ENCODE measurements at regions not wholly inside any gene's neighbourhood (a gene's known extent, or its start where the extent isn't known, plus 50 kb on each side); places are given as distances from the start of the nearest gene placed in this dataset.

DNA sequence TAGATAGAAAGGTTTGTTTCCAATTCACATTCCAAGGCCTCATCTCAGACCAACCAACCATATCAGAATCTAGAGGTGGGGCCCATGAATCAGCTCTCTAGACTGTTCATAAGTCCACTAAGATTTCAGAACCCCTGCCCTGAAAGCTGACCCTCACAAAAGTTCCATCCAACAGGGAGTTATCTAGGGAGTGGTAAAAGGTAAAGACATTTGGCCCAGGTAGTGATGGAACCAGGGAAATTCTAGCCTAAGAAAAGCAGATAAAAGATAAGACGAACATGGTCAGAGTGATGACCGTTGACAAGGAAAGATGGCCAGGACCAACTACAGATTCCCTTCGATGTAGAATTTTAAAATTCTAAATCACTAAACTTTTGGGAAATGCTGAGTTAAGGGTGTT, 198.0 kb upstream of the NEBL start:
- Histone ChIP-seq H3K79me2 (ENCODE audit: insufficient read depth, low read length) (no peaks in the 10 kb centered on the region), H2AFZ (ENCODE audit: low read length) (no peak overlapping the region), H3K4me3 (ENCODE audit: insufficient read depth, low read length) (no peak overlapping the region), H3K4me2 (ENCODE audit: insufficient read depth, low read length) (no peak overlapping the region), H3K27ac (ENCODE audit: low read depth, low read length) (no peak overlapping the region), H3K36me3 (ENCODE audit: insufficient read depth, low read length) (no peaks in the 10 kb centered on the region), H3K9me3 (ENCODE audit: low read depth, low read length) (no peaks in the 10 kb centered on the region), H3K4me1 (ENCODE audit: insufficient read depth, low read length) (no peaks in the 10 kb centered on the region), H3K27me3 (ENCODE audit: insufficient read depth, low read length) (no peaks in the 10 kb centered on the region), H4K20me1 (ENCODE audit: insufficient read depth, low read length) (no peaks in the 10 kb centered on the region)
- no peak for DNase-seq (ENCODE audit: insufficient read length, low spot score, missing footprints)
- TF ChIP-seq, protein P1, sequence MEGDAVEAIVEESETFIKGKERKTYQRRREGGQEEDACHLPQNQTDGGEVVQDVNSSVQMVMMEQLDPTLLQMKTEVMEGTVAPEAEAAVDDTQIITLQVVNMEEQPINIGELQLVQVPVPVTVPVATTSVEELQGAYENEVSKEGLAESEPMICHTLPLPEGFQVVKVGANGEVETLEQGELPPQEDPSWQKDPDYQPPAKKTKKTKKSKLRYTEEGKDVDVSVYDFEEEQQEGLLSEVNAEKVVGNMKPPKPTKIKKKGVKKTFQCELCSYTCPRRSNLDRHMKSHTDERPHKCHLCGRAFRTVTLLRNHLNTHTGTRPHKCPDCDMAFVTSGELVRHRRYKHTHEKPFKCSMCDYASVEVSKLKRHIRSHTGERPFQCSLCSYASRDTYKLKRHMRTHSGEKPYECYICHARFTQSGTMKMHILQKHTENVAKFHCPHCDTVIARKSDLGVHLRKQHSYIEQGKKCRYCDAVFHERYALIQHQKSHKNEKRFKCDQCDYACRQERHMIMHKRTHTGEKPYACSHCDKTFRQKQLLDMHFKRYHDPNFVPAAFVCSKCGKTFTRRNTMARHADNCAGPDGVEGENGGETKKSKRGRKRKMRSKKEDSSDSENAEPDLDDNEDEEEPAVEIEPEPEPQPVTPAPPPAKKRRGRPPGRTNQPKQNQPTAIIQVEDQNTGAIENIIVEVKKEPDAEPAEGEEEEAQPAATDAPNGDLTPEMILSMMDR (IDR thresholded peaks at IDR 0.05; ENCODE audit: extremely low read depth, low read depth, low read length), result no peak

DNA sequence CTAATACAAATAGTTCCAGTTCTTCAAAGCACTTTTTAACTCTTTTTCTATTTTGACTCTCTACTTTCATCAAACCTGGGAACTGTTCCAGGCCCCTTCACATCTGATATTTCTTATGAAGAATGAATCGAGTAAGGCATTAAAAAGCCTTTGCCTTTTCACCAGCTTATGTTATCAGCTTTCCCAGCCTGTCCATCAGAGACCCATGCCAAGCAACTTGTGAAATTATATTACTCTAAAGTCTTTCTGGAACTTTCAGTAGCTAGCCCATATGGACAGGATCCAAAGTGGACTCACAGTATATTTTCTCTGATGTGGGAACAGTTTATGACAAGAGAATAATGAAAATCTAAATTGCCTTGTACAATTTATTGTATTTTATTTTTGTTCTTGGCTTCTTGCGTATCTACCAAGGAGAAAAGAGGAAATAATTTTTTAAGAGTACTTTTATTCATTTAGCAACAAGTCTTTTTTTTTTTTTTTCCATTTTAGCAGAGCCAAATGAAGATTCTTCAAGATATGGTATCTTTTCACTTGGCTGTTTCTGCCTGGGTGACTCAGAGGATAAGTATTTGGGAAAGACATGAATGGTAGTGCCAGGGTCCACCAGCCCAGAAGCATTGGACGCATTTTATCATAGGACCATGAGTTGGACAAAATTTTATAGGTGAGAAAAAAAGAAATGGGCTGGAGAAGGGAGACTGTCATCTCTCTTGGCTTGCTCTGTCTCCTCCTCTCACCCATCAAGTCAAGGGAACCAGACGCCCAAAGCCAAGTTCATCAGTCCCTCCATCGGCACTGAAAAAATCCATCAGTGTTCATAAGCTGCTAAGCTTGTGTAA, 195.8 kb upstream of the NEBL start:
- DNase-seq (ENCODE audit: insufficient read length, low spot score, missing footprints), result no peak
- Histone ChIP-seq H3K27me3 (ENCODE audit: insufficient read depth, low read length) (no peaks in the 10 kb centered on the region), H2AFZ (ENCODE audit: low read length) (no peak overlapping the region), H3K27ac (ENCODE audit: low read depth, low read length) (no peak overlapping the region), H3K4me2 (ENCODE audit: insufficient read depth, low read length) (no peak overlapping the region), H3K79me2 (ENCODE audit: insufficient read depth, low read length) (no peaks in the 10 kb centered on the region), H4K20me1 (ENCODE audit: insufficient read depth, low read length) (no peaks in the 10 kb centered on the region), H3K4me3 (ENCODE audit: insufficient read depth, low read length) (no peak overlapping the region), H3K4me1 (ENCODE audit: insufficient read depth, low read length) (no peaks in the 10 kb centered on the region), H3K9me3 (ENCODE audit: low read depth, low read length) (no peaks in the 10 kb centered on the region), H3K36me3 (ENCODE audit: insufficient read depth, low read length) (no peaks in the 10 kb centered on the region)
- TF ChIP-seq, protein P1 (IDR thresholded peaks at IDR 0.05; ENCODE audit: extremely low read depth, low read depth, low read length), result no peak

DNA sequence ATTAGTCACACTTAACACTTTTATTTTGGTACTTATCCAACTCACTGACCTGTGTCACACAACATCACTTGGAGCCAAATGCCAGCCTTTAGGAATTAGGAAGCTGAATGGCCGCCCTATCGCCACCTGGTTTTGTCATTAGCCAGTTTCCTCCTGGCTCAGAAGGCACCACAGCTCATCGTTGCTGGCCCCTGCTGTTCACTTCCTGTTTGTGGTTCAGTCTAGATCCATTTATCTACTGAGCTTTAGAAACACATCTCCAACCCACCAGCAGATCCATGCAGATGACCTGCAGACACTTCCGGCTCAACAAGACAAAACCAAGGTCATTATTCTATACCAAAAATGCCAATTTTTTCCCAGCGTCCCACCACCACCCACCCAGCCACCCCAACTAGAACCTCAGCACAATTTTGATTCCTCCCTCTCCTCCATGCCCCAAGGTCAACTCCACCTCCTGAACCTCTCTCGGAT, 193.5 kb upstream of the NEBL start:
- TF ChIP-seq, protein P1 (IDR thresholded peaks at IDR 0.05; ENCODE audit: extremely low read depth, low read depth, low read length), result no peak
- Histone ChIP-seq H2AFZ (ENCODE audit: low read length) (no peak overlapping the region), H3K4me2 (ENCODE audit: insufficient read depth, low read length) (no peak overlapping the region), H3K27ac (ENCODE audit: low read depth, low read length) (no peak overlapping the region), H3K4me1 (ENCODE audit: insufficient read depth, low read length) (no peaks in the 10 kb centered on the region), H3K27me3 (ENCODE audit: insufficient read depth, low read length) (no peaks in the 10 kb centered on the region), H3K4me3 (ENCODE audit: insufficient read depth, low read length) (no peak overlapping the region), H3K9me3 (ENCODE audit: low read depth, low read length) (no peaks in the 10 kb centered on the region), H4K20me1 (ENCODE audit: insufficient read depth, low read length) (no peaks in the 10 kb centered on the region), H3K36me3 (ENCODE audit: insufficient read depth, low read length) (no peaks in the 10 kb centered on the region), H3K79me2 (ENCODE audit: insufficient read depth, low read length) (no peaks in the 10 kb centered on the region)
- DNase-seq (ENCODE audit: insufficient read length, low spot score, missing footprints), result no peak

DNA sequence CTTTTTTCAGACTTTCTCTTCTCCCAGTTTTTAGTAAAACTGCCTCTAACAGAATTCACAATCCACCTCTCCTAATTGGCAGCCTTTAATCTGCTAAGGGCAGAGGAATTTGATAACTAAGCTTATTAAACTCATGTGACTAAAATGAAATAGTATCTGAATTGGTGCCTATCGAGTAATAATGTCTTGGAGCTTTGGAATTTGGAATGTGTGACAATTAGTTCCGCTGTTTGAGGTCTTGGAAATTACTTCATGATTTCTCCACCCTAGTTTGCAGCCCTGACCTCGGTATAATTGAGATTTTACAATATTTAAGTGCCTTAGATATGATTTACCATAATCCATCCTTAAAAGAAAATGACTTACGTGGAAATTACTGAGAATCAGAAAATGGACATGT, 190.4 kb upstream of the NEBL start:
- H3K4me3 ChIP-seq (ENCODE audit: insufficient read depth, low read length), result no peak overlapping the region
- no peaks in the 10 kb centered on the region for H3K9me3 ChIP-seq (ENCODE audit: low read depth, low read length)
- H2AFZ ChIP-seq (ENCODE audit: low read length), result no peak overlapping the region
- TF ChIP-seq, protein P1 (IDR thresholded peaks at IDR 0.05; ENCODE audit: extremely low read depth, low read depth, low read length), result no peak
- no peaks in the 10 kb centered on the region for H3K36me3 ChIP-seq (ENCODE audit: insufficient read depth, low read length)
- no peak for DNase-seq (ENCODE audit: insufficient read length, low spot score, missing footprints)
- no peaks in the 10 kb centered on the region for H4K20me1 ChIP-seq (ENCODE audit: insufficient read depth, low read length)
- no peak overlapping the region for H3K4me2 ChIP-seq (ENCODE audit: insufficient read depth, low read length)
- no peak overlapping the region for H3K27ac ChIP-seq (ENCODE audit: low read depth, low read length)
- H3K27me3 ChIP-seq (ENCODE audit: insufficient read depth, low read length), result no peaks in the 10 kb centered on the region
- H3K79me2 ChIP-seq (ENCODE audit: insufficient read depth, low read length), result no peaks in the 10 kb centered on the region
- no peaks in the 10 kb centered on the region for H3K4me1 ChIP-seq (ENCODE audit: insufficient read depth, low read length)
